HCT116 (cell line): ENCODE measurements at regions not wholly inside any gene's neighbourhood (a gene's known extent, or its start where the extent isn't known, plus 50 kb on each side); places are given as distances from the start of the nearest gene placed in this dataset.

Experiments used
- ATAC-seq: fragments of 200-7000 bp; cut with Tn5 transposase; 2 replicates; pipeline ENCODE4 v1.9.1; 2020; ENCODE audit warnings: mild to moderate bottlenecking, moderate library complexity
- BruUV-seq: library from RNA; stranded (reverse); fragments of 400-500 nt; replicated peaks from 2 replicates; lab custom pipeline; 2021; lab: Mats Ljungman, UMichigan
- CTCF ChIA-PET: fragments of 300-600 bp; sonication (Branson Sonifier 250); formaldehyde crosslinking; loops from one replicate; lab custom pipeline; 2021; ENCODE audit warnings: antibody characterized with exemption; lab: Charles Lee
- POLR2A ChIA-PET: fragments of 300-600, 350-600 bp; sonication (Branson Sonifier 250); formaldehyde crosslinking; loops from one replicate; lab custom pipeline; 2021; ENCODE audit warnings: antibody characterized with exemption; lab: Charles Lee
- RAD21 ChIA-PET, 2 experiments: fragments of 300-600 bp; sonication (Branson Sonifier 250); formaldehyde crosslinking; loops; one replicate each; lab custom pipeline; 2023; ENCODE audit warnings: low total read pairs in 2 of 2; ENCODE audit not compliant: uncharacterized antibody in 2 of 2, unreplicated experiment in 2 of 2, low non-redundant PET in 1 of 2; lab: Charles Lee
- DNase-seq: peaks from one replicate; pipeline ENCODE4 v3.0.0-alpha.2; 2010; ENCODE audit warnings: low read depth, low spot score
- H2AFZ ChIP-seq: fragments of 200-600 bp; shearing (Covaris generic), sonication (generic); 2 replicates; pipeline ENCODE4 v1.6.1; 2017; ENCODE audit warnings: low read depth, mixed run types, mixed read lengths, antibody characterized with exemption, low read length; ENCODE audit not compliant: poor library complexity, severe bottlenecking
- H3K27ac ChIP-seq: 2 replicates; pipeline ENCODE4 v1.5.1; 2012; ENCODE audit warnings: low read depth, low read length
- H3K27me3 ChIP-seq: fragments of 200-600 bp; sonication (generic); 2 replicates; pipeline ENCODE4 v1.6.1; 2016; ENCODE audit warnings: mixed run types, low read length, mixed read lengths; ENCODE audit not compliant: insufficient read depth
- H3K36me3 ChIP-seq, 2 experiments: fragments of 200-500 bp in 1 of 2; fragments of 200-600 bp in 1 of 2; sonication (Bioruptor generic) in 1 of 2; sonication (generic) in 1 of 2; 2 replicates each; pipeline versions ENCODE4 v1.5.1 to v1.6.1; 2014 to 2016; ENCODE audit warnings: low read length in 2 of 2, inconsistent platforms in 1 of 2, mixed read lengths in 1 of 2, mixed run types in 1 of 2; ENCODE audit not compliant: insufficient read depth in 2 of 2, control insufficient read depth in 1 of 2
- H3K4me1 ChIP-seq, 2 experiments: fragments of 200-600 bp in 1 of 2; sonication (generic) in 1 of 2; 2 replicates each; pipeline versions ENCODE4 v1.5.1 to v1.6.1; 2012 to 2017; ENCODE audit warnings: low read length in 2 of 2, inconsistent platforms in 1 of 2, mild to moderate bottlenecking in 1 of 2, mixed read lengths in 1 of 2, mixed run types in 1 of 2, moderate library complexity in 1 of 2; ENCODE audit not compliant: insufficient read depth in 2 of 2, control insufficient read depth in 1 of 2
- H3K4me2 ChIP-seq: fragments of 200-600 bp; sonication (generic); 2 replicates; pipeline ENCODE4 v1.6.1; 2017; ENCODE audit warnings: mixed run types, low read length, mixed read lengths
- H3K4me3 ChIP-seq, 2 experiments: fragments of 200-600 bp in 1 of 2; sonication (generic) in 1 of 2; replicated peaks in 1 of 2; 2 replicates each; pipeline ENCODE4 v1.5.1; 2011 to 2016; ENCODE audit warnings: low read length in 2 of 2, control low read depth in 1 of 2, low read depth in 1 of 2, mild to moderate bottlenecking in 1 of 2, mixed read lengths in 1 of 2, mixed run types in 1 of 2
- H3K79me2 ChIP-seq: fragments of 200-600 bp; sonication (generic); 2 replicates; pipeline ENCODE4 v1.6.1; 2017; ENCODE audit warnings: mild to moderate bottlenecking, mixed run types, low read length, moderate library complexity, mixed read lengths; ENCODE audit not compliant: insufficient read depth
- H3K9ac ChIP-seq: fragments of 200-600 bp; sonication (generic); 2 replicates; pipeline ENCODE4 v1.6.1; 2016; ENCODE audit warnings: low read length, mixed read lengths
- H3K9me2 ChIP-seq: fragments of 200-600 bp; sonication (generic), shearing (Covaris generic); 2 replicates; pipeline ENCODE4 v1.6.1; 2017; ENCODE audit warnings: mixed run types, mild to moderate bottlenecking, moderate library complexity; ENCODE audit not compliant: insufficient read depth
- H3K9me3 ChIP-seq, 2 experiments: fragments of 200-500 bp in 1 of 2; fragments of 200-600 bp in 1 of 2; sonication (Bioruptor generic) in 1 of 2; sonication (generic) in 1 of 2; 2 replicates each; pipeline ENCODE4 v1.6.1; 2014 to 2017; ENCODE audit warnings: low read length in 2 of 2, mixed read lengths in 2 of 2, inconsistent platforms in 1 of 2, low read depth in 1 of 2, mild to moderate bottlenecking in 1 of 2, mixed run types in 1 of 2, moderate library complexity in 1 of 2; ENCODE audit not compliant: control insufficient read depth in 1 of 2, insufficient read depth in 1 of 2
- H4K20me1 ChIP-seq: fragments of 200-600 bp; sonication (generic), shearing (Covaris generic); 2 replicates; pipeline ENCODE4 v1.6.1; 2017; ENCODE audit warnings: mixed run types, mild to moderate bottlenecking, moderate library complexity; ENCODE audit not compliant: insufficient read depth
- ELF1 ChIP-seq: IDR thresholded peaks from 2 replicates; pipeline ENCODE4 v1.6.1; 2012; ENCODE audit warnings: low read depth, borderline replicate concordance
- POLR2A ChIP-seq: IDR thresholded peaks from 2 replicates; pipeline ENCODE4 v1.7.0; 2011; ENCODE audit warnings: borderline replicate concordance; ENCODE audit not compliant: insufficient read depth, insufficient read length; ENCODE audit errors: extremely low read depth
- SIN3A ChIP-seq: IDR thresholded peaks from 2 replicates; pipeline ENCODE4 v1.6.1; 2012; ENCODE audit warnings: low read depth
- intact Hi-C: fragments of 100-400 bp; cut with micrococcal nuclease; formaldehyde crosslinking; loops from 2 replicates; pipeline ENCODE4 v1.10.0; 2022
- TF ChIP-seq, protein P1 (sequence below), 3 experiments: fragments of 200-600 bp in 1 of 3; sonication (generic) in 1 of 3; IDR thresholded peaks in 2 of 3; conservative IDR thresholded peaks in 1 of 3; 2 replicates each; pipeline ENCODE4 v1.5.1; 2012 to 2017; ENCODE audit warnings: low read depth in 2 of 3, low read length in 2 of 3, antibody characterized with exemption in 1 of 3, borderline replicate concordance in 1 of 3, control low read depth in 1 of 3, mild to moderate bottlenecking in 1 of 3, mixed read lengths in 1 of 3, mixed run types in 1 of 3, moderate library complexity in 1 of 3; ENCODE audit not compliant: insufficient read depth in 1 of 3

DNA sequence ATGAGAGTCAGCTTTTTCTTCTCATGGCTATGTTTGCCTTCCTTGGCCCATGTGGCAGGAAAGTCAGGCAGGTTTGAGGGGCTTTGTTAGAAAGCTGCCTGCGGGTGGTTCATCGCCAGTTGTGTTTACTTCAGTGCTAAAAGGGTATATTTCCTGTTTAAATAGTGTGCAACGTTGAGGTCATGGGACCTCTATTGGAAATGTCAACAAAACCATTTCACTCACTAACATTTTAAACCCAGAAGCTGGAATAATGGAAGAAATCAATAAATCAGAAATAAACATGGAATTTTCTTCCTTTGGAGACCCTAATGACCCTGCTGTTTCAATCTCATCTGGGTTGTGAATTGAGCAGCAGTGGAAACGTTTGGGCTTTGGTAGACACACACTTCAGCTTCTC is 185.8 kb downstream of the ANKRD50 start:
- no peaks in the 10 kb centered on the region for H3K9me2 ChIP-seq
- ChIA-PET CTCF (no interaction called here), RAD21 (no interaction called here), POLR2A (no interaction called here)
- H3K79me2 ChIP-seq: no peaks in the 10 kb centered on the region
- no peaks in the 10 kb centered on the region for H3K4me1 ChIP-seq
- H4K20me1 ChIP-seq: no peaks in the 10 kb centered on the region
- no peak overlapping the region for H3K9ac ChIP-seq
- no peak overlapping the region for H3K4me3 ChIP-seq
- no TSS peak for BruUV-seq
- no peaks in the 10 kb centered on the region for H3K36me3 ChIP-seq
- H3K4me2 ChIP-seq: no peak overlapping the region
- DNase-seq (no peak), ATAC-seq (no peak)
- no peaks in the 10 kb centered on the region for H3K9me3 ChIP-seq
- H3K27me3 ChIP-seq: no peaks in the 10 kb centered on the region
- no peak for TF ChIP-seq POLR2A
- no peak overlapping the region for H2AFZ ChIP-seq
- H3K27ac ChIP-seq: no peak overlapping the region
- intact Hi-C loops: no loop called here

DNA sequence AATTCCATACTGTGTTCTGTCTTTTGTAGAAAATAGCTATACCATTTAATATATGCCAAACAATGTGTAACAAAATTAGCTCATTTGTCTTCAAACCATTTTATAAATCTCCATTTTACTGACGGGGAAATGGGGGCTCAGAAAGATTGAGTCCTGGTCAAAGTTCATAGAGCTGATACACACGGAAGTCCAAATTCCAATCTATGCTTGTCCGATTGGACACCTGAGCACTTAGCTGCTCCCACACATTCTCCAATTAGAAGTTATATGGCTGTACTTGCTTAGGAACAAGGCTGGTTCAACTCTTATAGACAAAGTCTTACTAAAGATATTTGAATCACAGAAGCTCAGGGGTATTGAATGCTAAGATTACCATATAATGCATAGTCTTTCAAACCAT is 185.2 kb downstream of the ANKRD50 start:
- BruUV-seq: no TSS peak
- no peak for ATAC-seq
- no peak overlapping the region for H3K4me2 ChIP-seq

More for the DNA sequence above, 185.2 kb downstream of the ANKRD50 start:
- H3K9me2 ChIP-seq: no peaks in the 10 kb centered on the region
- intact Hi-C loops: no loop called here
- no peak for DNase-seq
- H3K4me1 ChIP-seq: no peaks in the 10 kb centered on the region
- no peaks in the 10 kb centered on the region for H3K9me3 ChIP-seq
- H3K79me2 ChIP-seq: no peaks in the 10 kb centered on the region
- H3K4me3 ChIP-seq: no peak overlapping the region
- CTCF ChIA-PET: no interaction called here
- TF ChIP-seq ELF1: no peak
- TF ChIP-seq SIN3A: no peak
- TF ChIP-seq, protein P1, sequence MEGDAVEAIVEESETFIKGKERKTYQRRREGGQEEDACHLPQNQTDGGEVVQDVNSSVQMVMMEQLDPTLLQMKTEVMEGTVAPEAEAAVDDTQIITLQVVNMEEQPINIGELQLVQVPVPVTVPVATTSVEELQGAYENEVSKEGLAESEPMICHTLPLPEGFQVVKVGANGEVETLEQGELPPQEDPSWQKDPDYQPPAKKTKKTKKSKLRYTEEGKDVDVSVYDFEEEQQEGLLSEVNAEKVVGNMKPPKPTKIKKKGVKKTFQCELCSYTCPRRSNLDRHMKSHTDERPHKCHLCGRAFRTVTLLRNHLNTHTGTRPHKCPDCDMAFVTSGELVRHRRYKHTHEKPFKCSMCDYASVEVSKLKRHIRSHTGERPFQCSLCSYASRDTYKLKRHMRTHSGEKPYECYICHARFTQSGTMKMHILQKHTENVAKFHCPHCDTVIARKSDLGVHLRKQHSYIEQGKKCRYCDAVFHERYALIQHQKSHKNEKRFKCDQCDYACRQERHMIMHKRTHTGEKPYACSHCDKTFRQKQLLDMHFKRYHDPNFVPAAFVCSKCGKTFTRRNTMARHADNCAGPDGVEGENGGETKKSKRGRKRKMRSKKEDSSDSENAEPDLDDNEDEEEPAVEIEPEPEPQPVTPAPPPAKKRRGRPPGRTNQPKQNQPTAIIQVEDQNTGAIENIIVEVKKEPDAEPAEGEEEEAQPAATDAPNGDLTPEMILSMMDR (IDR thresholded peaks at IDR 0.05 in 2 of 3, conservative IDR thresholded peaks at IDR 0.05 in 1 of 3; ENCODE audit: borderline replicate concordance in 1 of 3, insufficient read depth in 1 of 3, low read depth in 2 of 3, low read length in 2 of 3): no peak
- H3K9ac ChIP-seq: no peak overlapping the region
- H3K27me3 ChIP-seq: no peaks in the 10 kb centered on the region
- H3K36me3 ChIP-seq: no peaks in the 10 kb centered on the region
- RAD21 ChIA-PET: no interaction called here
- POLR2A ChIA-PET: no interaction called here
- no peaks in the 10 kb centered on the region for H4K20me1 ChIP-seq
- no peak overlapping the region for H2AFZ ChIP-seq
- no peak overlapping the region for H3K27ac ChIP-seq
